ENCODE measurements at regions not wholly inside any gene's neighbourhood (a gene's known extent, or its start where the extent isn't known, plus 50 kb on each side); places are given as distances from the start of the nearest gene placed in this dataset.
"Not testable (repeated sequence)": the region's sequence is repeated elsewhere in the genome, so short reads cannot be mapped to it uniquely, and the experiment has no call there.

- no peak for DNase-seq
Observed at GRCh38 chr3:110865934-110866333, 205.7 kb upstream of the NECTIN3 start.

GRCh38 chr3:110868106-110868505 is 203.5 kb upstream of the NECTIN3 start:
- no peak for DNase-seq

- DNase-seq: no peak
Observed at GRCh38 chr3:110869736-110870135, 201.9 kb upstream of the NECTIN3 start.

GRCh38 chr3:110871869-110872268 is 199.7 kb upstream of the NECTIN3 start:
- DNase-seq: no peak

GRCh38 chr3:110878692-110879091 is 192.9 kb upstream of the NECTIN3 start:
- no peak for DNase-seq

GRCh38 chr3:110881069-110881468 is 190.5 kb upstream of the NECTIN3 start:
- peak; percentile 92 for DNase-seq

- DNase-seq: peak; percentile 25
Observed at GRCh38 chr3:110886222-110886893, 185.3 kb upstream of the NECTIN3 start.

GRCh38 chr3:110887176-110887575 is 184.4 kb upstream of the NECTIN3 start:
- no peak for DNase-seq

- peak; percentile 49 for DNase-seq
Observed at GRCh38 chr3:110888625-110889375, 182.8 kb upstream of the NECTIN3 start.

- not testable (repeated sequence) for DNase-seq
Observed at GRCh38 chr3:110889376-110889699, 182.3 kb upstream of the NECTIN3 start.

GRCh38 chr3:110894574-110894973 is 177.0 kb upstream of the NECTIN3 start:
- no peak for DNase-seq

GRCh38 chr3:110895054-110895453 is 176.6 kb upstream of the NECTIN3 start:
- DNase-seq: no peak

- no peak for DNase-seq
Observed at GRCh38 chr3:110897046-110897445, 174.6 kb upstream of the NECTIN3 start.

- DNase-seq: no peak
Observed at GRCh38 chr3:110900576-110900975, 171.0 kb upstream of the NECTIN3 start.

GRCh38 chr3:110901536-110901935 is 170.1 kb upstream of the NECTIN3 start:
- DNase-seq: no peak

- DNase-seq: no peak
Observed at GRCh38 chr3:110902453-110903085, 169.0 kb upstream of the NECTIN3 start.

GRCh38 chr3:110903771-110904519 is 167.7 kb upstream of the NECTIN3 start:
- no peak for DNase-seq

GRCh38 chr3:110904520-110904890 is 167.1 kb upstream of the NECTIN3 start:
- DNase-seq: no peak

- no peak for DNase-seq
Observed at GRCh38 chr3:110905121-110905520, 166.5 kb upstream of the NECTIN3 start.

- DNase-seq: no peak
Observed at GRCh38 chr3:110909839-110910238, 161.8 kb upstream of the NECTIN3 start.

GRCh38 chr3:110910346-110910955 is 161.2 kb upstream of the NECTIN3 start:
- no peak for DNase-seq

GRCh38 chr3:110918963-110919362 is 152.7 kb upstream of the NECTIN3 start:
- no peak for DNase-seq

- DNase-seq: no peak
Observed at GRCh38 chr3:110925798-110926197, 145.8 kb upstream of the NECTIN3 start.
